ENCODE measurements at regions not wholly inside any gene's neighbourhood (a gene's known extent, or its start where the extent isn't known, plus 50 kb on each side); places are given as distances from the start of the nearest gene placed in this dataset.
"Not testable (repeated sequence)": the region's sequence is repeated elsewhere in the genome, so short reads cannot be mapped to it uniquely, and the experiment has no call there.

DNA sequence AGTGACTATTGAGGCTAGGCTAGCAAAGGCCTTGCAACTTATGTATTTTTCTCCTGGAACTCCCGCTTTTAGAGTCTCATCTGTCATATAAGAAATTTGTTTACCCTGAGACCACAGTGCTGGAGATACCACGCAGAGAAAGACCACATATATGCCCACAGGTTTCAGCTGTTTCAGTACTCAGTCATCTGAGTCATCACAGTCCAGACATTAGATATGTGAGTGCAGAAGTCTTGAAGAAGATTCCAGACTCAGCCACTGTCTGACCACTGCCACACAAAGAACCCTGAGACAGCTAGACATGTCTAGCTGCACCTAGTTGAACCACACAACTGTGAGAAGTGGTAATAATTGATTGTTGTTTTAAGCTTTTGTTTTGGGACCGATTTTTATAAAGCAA, 648.3 kb downstream of the EPM2A start:
- H3K4me3 Mint-ChIP-seq: no peak overlapping the region
- no peak overlapping the region for H3K27ac Mint-ChIP-seq
- no peaks in the 10 kb centered on the region for H3K36me3 Mint-ChIP-seq (ENCODE audit: low read depth)
- H3K9me3 Mint-ChIP-seq: no peaks in the 10 kb centered on the region
- H3K27me3 Mint-ChIP-seq (ENCODE audit: low read depth): no peaks in the 10 kb centered on the region
- TF ChIP-seq CTCF (IDR thresholded peaks at IDR 0.05; ENCODE audit: unreplicated experiment in 3 of 3): no peak
- no peaks in the 10 kb centered on the region for H3K4me1 Mint-ChIP-seq

- no peak overlapping the region for H3K27ac Mint-ChIP-seq
- H3K9me3 Mint-ChIP-seq: peaks cover 7% of the 10 kb centered on the region
- TF ChIP-seq CTCF (IDR thresholded peaks at IDR 0.05; ENCODE audit: unreplicated experiment in 3 of 3): no peak
- H3K27me3 Mint-ChIP-seq (ENCODE audit: low read depth): no peaks in the 10 kb centered on the region
- no peaks in the 10 kb centered on the region for H3K36me3 Mint-ChIP-seq (ENCODE audit: low read depth)
- no peak overlapping the region for H3K4me3 Mint-ChIP-seq
- H3K4me1 Mint-ChIP-seq: no peaks in the 10 kb centered on the region
Measured at GRCh38 chr6:145090801-145091585, 644.3 kb downstream of the EPM2A start.

DNA sequence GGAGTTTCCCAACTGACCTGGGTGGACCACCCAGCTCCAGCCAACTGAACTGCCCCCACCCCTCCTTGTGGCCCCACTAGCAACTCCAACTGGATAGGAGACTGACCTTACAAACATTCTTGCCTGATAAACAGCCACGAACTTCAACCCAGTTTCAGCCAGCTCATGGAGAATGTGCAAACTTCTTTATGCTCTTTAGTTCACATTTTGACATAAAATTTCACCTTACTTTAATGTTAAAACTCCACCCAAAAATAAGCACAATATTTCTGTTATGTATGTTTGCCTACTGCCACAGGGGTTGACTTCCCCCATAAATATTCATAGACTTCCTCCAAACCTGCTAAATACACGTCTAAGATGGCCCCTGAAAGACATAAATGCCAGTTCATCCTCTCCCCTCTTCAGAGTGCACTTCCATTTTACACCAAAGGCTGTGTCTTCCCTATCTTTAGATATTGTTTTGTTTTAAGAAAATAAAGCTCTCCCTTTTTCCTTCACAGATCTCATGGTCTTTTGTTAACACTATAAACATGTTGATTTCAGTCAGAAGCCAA, 643.7 kb downstream of the EPM2A start:
- Mint-ChIP-seq H3K4me3 (no peak overlapping the region), H3K27me3 (ENCODE audit: low read depth) (no peaks in the 10 kb centered on the region), H3K9me3 (peaks cover 10% of the 10 kb centered on the region), H3K4me1 (no peaks in the 10 kb centered on the region), H3K36me3 (ENCODE audit: low read depth) (no peaks in the 10 kb centered on the region), H3K27ac (no peak overlapping the region)
- no peak for TF ChIP-seq CTCF (IDR thresholded peaks at IDR 0.05; ENCODE audit: unreplicated experiment in 3 of 3)

- H3K4me1 Mint-ChIP-seq: no peaks in the 10 kb centered on the region
- H3K9me3 Mint-ChIP-seq: peaks cover 14% of the 10 kb centered on the region
- H3K27me3 Mint-ChIP-seq (ENCODE audit: low read depth): no peaks in the 10 kb centered on the region
Measured at GRCh38 chr6:145092554-145092953, 642.8 kb downstream of the EPM2A start.

GRCh38 chr6:145093226-145093625, 642.1 kb downstream of the EPM2A start:
- no peak for TF ChIP-seq CTCF (IDR thresholded peaks at IDR 0.05; ENCODE audit: unreplicated experiment in 3 of 3)
- Mint-ChIP-seq H3K4me3 (no peak overlapping the region), H3K27me3 (ENCODE audit: low read depth) (no peaks in the 10 kb centered on the region), H3K9me3 (peaks cover 20% of the 10 kb centered on the region), H3K27ac (no peak overlapping the region), H3K36me3 (ENCODE audit: low read depth) (no peaks in the 10 kb centered on the region), H3K4me1 (no peaks in the 10 kb centered on the region)

More at GRCh38 chr6:145092554-145092953, 642.8 kb downstream of the EPM2A start:
- Mint-ChIP-seq H3K4me3 (no peak overlapping the region), H3K27ac (no peak overlapping the region), H3K36me3 (ENCODE audit: low read depth) (no peaks in the 10 kb centered on the region)
- TF ChIP-seq CTCF (IDR thresholded peaks at IDR 0.05; ENCODE audit: unreplicated experiment in 3 of 3): no peak

DNA sequence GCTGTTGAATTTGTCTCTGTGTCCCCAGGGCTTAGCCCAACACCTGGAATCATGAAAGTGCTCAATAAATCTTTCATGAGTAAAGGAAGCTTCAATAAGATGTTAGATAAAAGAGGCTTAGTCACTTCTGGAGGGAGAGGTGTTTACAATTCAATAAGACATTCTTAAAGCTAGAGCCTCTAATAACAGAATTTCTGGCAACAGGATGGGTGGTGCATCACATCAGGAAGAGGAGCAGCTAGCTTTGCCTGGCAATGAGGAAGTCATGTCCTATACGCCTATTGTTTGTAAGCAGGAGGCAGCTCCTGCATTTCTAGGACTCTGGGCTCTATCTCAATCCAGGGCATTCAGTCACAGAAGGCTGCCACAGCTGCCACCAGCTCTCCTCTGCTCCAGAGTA, 638.5 kb downstream of the EPM2A start:
- Mint-ChIP-seq H3K36me3 (ENCODE audit: low read depth) (no peaks in the 10 kb centered on the region), H3K4me1 (no peaks in the 10 kb centered on the region), H3K27me3 (ENCODE audit: low read depth) (no peaks in the 10 kb centered on the region), H3K4me3 (no peak overlapping the region), H3K27ac (no peak overlapping the region), H3K9me3 (peaks cover 27% of the 10 kb centered on the region)
- no peak for TF ChIP-seq CTCF (IDR thresholded peaks at IDR 0.05; ENCODE audit: unreplicated experiment in 3 of 3)

DNA sequence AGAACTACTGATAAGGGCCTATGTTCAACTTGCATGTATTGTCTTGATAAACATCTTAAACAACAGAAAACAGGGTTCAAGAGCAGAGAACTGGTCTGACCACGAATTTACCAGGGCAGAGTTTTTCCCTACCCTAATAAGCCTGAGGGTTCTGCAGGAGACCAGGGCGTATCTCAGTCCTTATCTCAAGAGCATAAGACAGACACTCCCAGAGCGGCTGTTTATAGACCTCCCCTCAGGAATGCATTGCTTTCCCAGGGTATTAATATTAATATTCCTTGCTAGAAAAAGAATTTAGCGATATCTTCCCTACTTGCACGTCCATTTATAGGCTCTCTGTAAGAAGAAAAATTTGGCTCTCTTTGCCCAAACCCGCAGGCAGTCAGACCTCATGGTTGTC, 637.2 kb downstream of the EPM2A start:
- peaks cover 27% of the 10 kb centered on the region for H3K9me3 Mint-ChIP-seq
- not testable (repeated sequence) for H3K27me3 Mint-ChIP-seq (ENCODE audit: low read depth)

More for the DNA sequence above, 637.2 kb downstream of the EPM2A start:
- not testable (repeated sequence) for H3K4me1 Mint-ChIP-seq; H3K27ac Mint-ChIP-seq; H3K4me3 Mint-ChIP-seq; H3K36me3 Mint-ChIP-seq (ENCODE audit: low read depth)

Measured in nephron (organoid).